ENCODE measurements at regions not wholly inside any gene's neighbourhood (a gene's known extent, or its start where the extent isn't known, plus 50 kb on each side); places are given as distances from the start of the nearest gene placed in this dataset.
"Not testable (repeated sequence)": the region's sequence is repeated elsewhere in the genome, so short reads cannot be mapped to it uniquely, and the experiment has no call there.

GRCh38 chr19:13684021-13684420 lies 80.3 kb upstream of the MRI1 start:
- H3K9me3 ChIP-seq (ENCODE audit: control insufficient read depth in 1 of 2, low read length in 2 of 2) = peaks cover 13 to 15% of the 10 kb centered on the region in 2 donors
- no peaks in the 10 kb centered on the region for H3K27me3 ChIP-seq (ENCODE audit: low read depth, low read length)
- H3K4me1 ChIP-seq (ENCODE audit: control insufficient read depth in 1 of 2, insufficient read depth in 2 of 2, low read length in 2 of 2) = no peaks in the 10 kb centered on the region
- H3K4me3 ChIP-seq (ENCODE audit: low read depth in 1 of 2, low read length in 2 of 2) = no peak overlapping the region
- H3K36me3 ChIP-seq (ENCODE audit: control insufficient read depth in 1 of 2, insufficient read depth in 2 of 2, low read length in 2 of 2) = no peaks in the 10 kb centered on the region
- H3K27ac ChIP-seq (ENCODE audit: low read length) = no peak overlapping the region

GRCh38 chr19:13681509-13681908 lies 82.8 kb upstream of the MRI1 start:
- Histone ChIP-seq H3K4me1 (ENCODE audit: control insufficient read depth in 1 of 2, insufficient read depth in 2 of 2, low read length in 2 of 2) (no peaks in the 10 kb centered on the region), H3K9me3 (ENCODE audit: control insufficient read depth in 1 of 2, low read length in 2 of 2) (peaks cover 15 to 19% of the 10 kb centered on the region in 2 donors), H3K27me3 (ENCODE audit: low read depth, low read length) (no peaks in the 10 kb centered on the region), H3K4me3 (ENCODE audit: low read depth in 1 of 2, low read length in 2 of 2) (no peak overlapping the region), H3K27ac (ENCODE audit: low read length) (no peak overlapping the region), H3K36me3 (ENCODE audit: control insufficient read depth in 1 of 2, insufficient read depth in 2 of 2, low read length in 2 of 2) (no peaks in the 10 kb centered on the region)

- not testable (repeated sequence) for H3K27me3 ChIP-seq (ENCODE audit: low read depth, low read length); H3K36me3 ChIP-seq (ENCODE audit: control insufficient read depth in 1 of 2, insufficient read depth in 2 of 2, low read length in 2 of 2); H3K4me1 ChIP-seq (ENCODE audit: control insufficient read depth in 1 of 2, insufficient read depth in 2 of 2, low read length in 2 of 2); H3K27ac ChIP-seq (ENCODE audit: low read length)
- H3K9me3 ChIP-seq (ENCODE audit: control insufficient read depth in 1 of 2, low read length in 2 of 2) = peaks cover 15 to 19% of the 10 kb centered on the region in 2 donors
- H3K4me3 ChIP-seq (ENCODE audit: low read depth in 1 of 2, low read length in 2 of 2) = peak overlapping the region in 1 of 2 donors; percentile 36
Observed at GRCh38 chr19:13680708-13681360, 83.5 kb upstream of the MRI1 start.

GRCh38 chr19:13676967-13677366 lies 87.4 kb upstream of the MRI1 start:
- H3K4me1 ChIP-seq (ENCODE audit: control insufficient read depth in 1 of 2, insufficient read depth in 2 of 2, low read length in 2 of 2); H3K27ac ChIP-seq (ENCODE audit: low read length); H3K4me3 ChIP-seq (ENCODE audit: low read depth in 1 of 2, low read length in 2 of 2); H3K27me3 ChIP-seq (ENCODE audit: low read depth, low read length); H3K36me3 ChIP-seq (ENCODE audit: control insufficient read depth in 1 of 2, insufficient read depth in 2 of 2, low read length in 2 of 2): not testable (repeated sequence)
- H3K9me3 ChIP-seq (ENCODE audit: control insufficient read depth in 1 of 2, low read length in 2 of 2) = peaks cover 15 to 23% of the 10 kb centered on the region in 2 donors

GRCh38 chr19:13672480-13673175 lies 91.7 kb upstream of the MRI1 start:
- not testable (repeated sequence) for H3K27ac ChIP-seq (ENCODE audit: low read length); H3K36me3 ChIP-seq (ENCODE audit: control insufficient read depth in 1 of 2, insufficient read depth in 2 of 2, low read length in 2 of 2); H3K9me3 ChIP-seq (ENCODE audit: control insufficient read depth in 1 of 2, low read length in 2 of 2); H3K4me3 ChIP-seq (ENCODE audit: low read depth in 1 of 2, low read length in 2 of 2); H3K4me1 ChIP-seq (ENCODE audit: control insufficient read depth in 1 of 2, insufficient read depth in 2 of 2, low read length in 2 of 2); H3K27me3 ChIP-seq (ENCODE audit: low read depth, low read length)

GRCh38 chr19:13670846-13671245 lies 93.5 kb upstream of the MRI1 start:
- Histone ChIP-seq H3K27me3 (ENCODE audit: low read depth, low read length) (no peaks in the 10 kb centered on the region), H3K27ac (ENCODE audit: low read length) (no peak overlapping the region), H3K4me3 (ENCODE audit: low read depth in 1 of 2, low read length in 2 of 2) (no peak overlapping the region), H3K4me1 (ENCODE audit: control insufficient read depth in 1 of 2, insufficient read depth in 2 of 2, low read length in 2 of 2) (no peaks in the 10 kb centered on the region), H3K9me3 (ENCODE audit: control insufficient read depth in 1 of 2, low read length in 2 of 2) (peaks cover 0 to 4% of the 10 kb centered on the region in 2 donors), H3K36me3 (ENCODE audit: control insufficient read depth in 1 of 2, insufficient read depth in 2 of 2, low read length in 2 of 2) (no peaks in the 10 kb centered on the region)

- no peak overlapping the region for H3K4me3 ChIP-seq (ENCODE audit: low read depth in 1 of 2, low read length in 2 of 2)
- H3K27me3 ChIP-seq (ENCODE audit: low read depth, low read length) = no peaks in the 10 kb centered on the region
- H3K4me1 ChIP-seq (ENCODE audit: control insufficient read depth in 1 of 2, insufficient read depth in 2 of 2, low read length in 2 of 2) = no peaks in the 10 kb centered on the region
- H3K36me3 ChIP-seq (ENCODE audit: control insufficient read depth in 1 of 2, insufficient read depth in 2 of 2, low read length in 2 of 2) = no peaks in the 10 kb centered on the region
- peaks cover 0 to 4% of the 10 kb centered on the region in 2 donors for H3K9me3 ChIP-seq (ENCODE audit: control insufficient read depth in 1 of 2, low read length in 2 of 2)
- H3K27ac ChIP-seq (ENCODE audit: low read length) = no peak overlapping the region
Observed at GRCh38 chr19:13669780-13670355, 94.5 kb upstream of the MRI1 start.

GRCh38 chr19:13668964-13669363 lies 95.4 kb upstream of the MRI1 start:
- peaks cover 0 to 4% of the 10 kb centered on the region in 2 donors for H3K9me3 ChIP-seq (ENCODE audit: control insufficient read depth in 1 of 2, low read length in 2 of 2)
- H3K27ac ChIP-seq (ENCODE audit: low read length) = no peak overlapping the region
- no peak overlapping the region for H3K4me3 ChIP-seq (ENCODE audit: low read depth in 1 of 2, low read length in 2 of 2)
- no peaks in the 10 kb centered on the region for H3K27me3 ChIP-seq (ENCODE audit: low read depth, low read length)
- H3K36me3 ChIP-seq (ENCODE audit: control insufficient read depth in 1 of 2, insufficient read depth in 2 of 2, low read length in 2 of 2) = no peaks in the 10 kb centered on the region
- H3K4me1 ChIP-seq (ENCODE audit: control insufficient read depth in 1 of 2, insufficient read depth in 2 of 2, low read length in 2 of 2) = no peaks in the 10 kb centered on the region

GRCh38 chr19:13666165-13666564 lies 98.2 kb upstream of the MRI1 start:
- no peaks in the 10 kb centered on the region for H3K27me3 ChIP-seq (ENCODE audit: low read depth, low read length)
- H3K36me3 ChIP-seq (ENCODE audit: control insufficient read depth in 1 of 2, insufficient read depth in 2 of 2, low read length in 2 of 2) = no peaks in the 10 kb centered on the region
- H3K9me3 ChIP-seq (ENCODE audit: control insufficient read depth in 1 of 2, low read length in 2 of 2) = no peaks in the 10 kb centered on the region
- H3K4me3 ChIP-seq (ENCODE audit: low read depth in 1 of 2, low read length in 2 of 2) = no peak overlapping the region
- H3K27ac ChIP-seq (ENCODE audit: low read length) = no peak overlapping the region
- H3K4me1 ChIP-seq (ENCODE audit: control insufficient read depth in 1 of 2, insufficient read depth in 2 of 2, low read length in 2 of 2) = no peaks in the 10 kb centered on the region

- H3K4me1 ChIP-seq (ENCODE audit: control insufficient read depth in 1 of 2, insufficient read depth in 2 of 2, low read length in 2 of 2) = no peaks in the 10 kb centered on the region
- no peak overlapping the region for H3K27ac ChIP-seq (ENCODE audit: low read length)
- H3K9me3 ChIP-seq (ENCODE audit: control insufficient read depth in 1 of 2, low read length in 2 of 2) = no peaks in the 10 kb centered on the region
- H3K36me3 ChIP-seq (ENCODE audit: control insufficient read depth in 1 of 2, insufficient read depth in 2 of 2, low read length in 2 of 2) = no peaks in the 10 kb centered on the region
- no peak overlapping the region for H3K4me3 ChIP-seq (ENCODE audit: low read depth in 1 of 2, low read length in 2 of 2)
- no peaks in the 10 kb centered on the region for H3K27me3 ChIP-seq (ENCODE audit: low read depth, low read length)
Observed at GRCh38 chr19:13665125-13665905, 99.0 kb upstream of the MRI1 start.
